GM21447 (cell line): ENCODE measurements at regions not wholly inside any gene's neighbourhood (a gene's known extent, or its start where the extent isn't known, plus 50 kb on each side); places are given as distances from the start of the nearest gene placed in this dataset.

Source experiments
- ATAC-seq: cut with Tn5 transposase; IDR thresholded peaks from one replicate; pipeline ENCODE4 v1.9.1; 2021; ENCODE audit not compliant: unreplicated experiment

DNA sequence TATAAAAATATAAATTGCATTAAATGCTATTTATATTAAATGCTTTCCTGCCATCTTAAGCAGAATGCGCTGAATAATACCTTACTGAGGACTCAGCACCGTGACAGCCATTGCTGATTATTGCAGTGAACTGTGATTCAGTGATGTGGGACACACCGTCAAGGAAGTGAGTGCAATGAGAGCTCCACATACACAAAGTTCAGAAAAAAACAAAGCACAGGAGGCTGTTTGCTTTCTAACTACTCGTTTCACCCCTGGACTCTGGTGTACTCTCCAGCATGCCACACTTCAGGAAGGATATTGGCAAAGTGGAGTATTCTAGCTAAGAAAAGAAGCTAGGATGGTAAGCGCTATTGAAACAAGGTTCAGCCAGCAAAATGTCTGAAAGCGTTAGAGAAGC lies 57.4 kb upstream of the CXADR start:
- no peak for ATAC-seq

DNA sequence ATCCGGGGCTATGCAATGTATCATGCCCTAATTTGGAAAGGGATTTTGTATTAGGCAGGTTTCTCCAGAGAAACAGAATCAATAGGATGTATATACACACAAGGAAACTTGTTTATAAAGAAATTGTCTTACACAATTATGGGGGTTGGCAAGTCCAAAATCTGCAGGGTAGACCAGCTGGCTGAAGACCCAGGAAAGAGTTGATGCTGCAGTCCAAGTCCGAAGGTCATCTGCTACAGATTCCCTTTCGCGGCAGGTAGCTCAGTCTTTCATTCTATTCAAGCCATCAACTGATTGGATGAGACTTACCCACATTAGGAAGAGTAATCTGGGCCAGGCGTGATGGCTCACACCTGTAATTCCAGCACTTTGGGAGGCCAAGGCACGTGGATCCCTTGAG lies 54.6 kb upstream of the CXADR start:
- no peak for ATAC-seq

DNA sequence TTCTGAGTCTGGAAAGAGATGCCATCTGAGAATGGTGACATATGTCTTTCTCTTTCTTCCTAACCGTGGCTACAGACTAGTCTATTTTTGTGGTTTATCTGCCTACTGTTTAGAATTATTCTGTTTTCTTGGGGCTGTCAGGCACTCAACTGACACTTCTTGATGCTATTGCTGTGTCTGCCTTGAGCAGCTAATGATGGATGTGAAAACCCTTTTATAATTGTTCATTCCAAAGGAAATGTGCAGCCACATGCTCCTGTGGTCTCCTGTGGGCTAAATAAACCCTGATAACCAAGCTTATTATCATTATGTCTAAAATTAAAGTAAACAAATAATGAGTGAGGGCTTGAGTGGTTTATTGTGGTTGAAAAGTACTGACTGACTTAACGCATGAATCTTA lies 52.7 kb upstream of the CXADR start:
- ATAC-seq: no peak

GRCh38 chr21:17461014-17461413 lies 51.8 kb upstream of the CXADR start:
- no peak for ATAC-seq

- no peak for ATAC-seq
Measured at GRCh38 chr21:17461582-17461981, 51.3 kb upstream of the CXADR start.

DNA sequence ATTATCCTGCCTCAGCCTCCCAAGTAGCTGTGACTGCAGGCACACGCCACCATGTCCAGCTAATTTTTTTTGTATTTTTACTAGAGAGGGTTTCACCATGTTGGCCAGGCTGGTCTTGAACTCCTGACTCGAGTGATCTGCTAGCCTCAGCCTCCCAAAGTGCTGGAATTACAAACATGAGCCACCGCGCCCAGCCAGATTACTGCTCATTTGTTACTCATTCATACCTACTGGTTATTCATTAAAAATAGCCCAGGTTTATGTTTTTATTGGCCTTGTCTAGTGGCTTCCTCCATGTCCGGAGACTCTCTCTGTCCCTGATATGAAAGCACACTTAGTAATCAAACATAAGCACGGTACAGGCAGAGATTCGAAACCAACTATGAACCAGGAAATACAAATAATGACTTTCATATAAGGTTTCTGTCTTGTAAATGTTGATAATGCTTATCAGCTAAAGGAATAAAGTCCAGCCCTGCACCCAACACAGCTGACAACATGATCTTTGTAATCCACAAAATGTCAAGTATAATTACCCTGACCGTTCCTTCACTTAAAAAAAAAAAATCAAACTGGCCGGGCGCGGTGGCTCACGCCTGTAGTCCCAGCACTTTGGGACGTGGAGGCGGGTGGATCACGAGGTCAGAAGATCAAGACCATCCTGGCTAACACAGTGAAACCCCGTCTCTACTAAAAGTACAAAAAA lies 50.4 kb upstream of the CXADR start:
- no peak for ATAC-seq
